ENCODE measurements at regions not wholly inside any gene's neighbourhood (a gene's known extent, or its start where the extent isn't known, plus 50 kb on each side); places are given as distances from the start of the nearest gene placed in this dataset.

DNA sequence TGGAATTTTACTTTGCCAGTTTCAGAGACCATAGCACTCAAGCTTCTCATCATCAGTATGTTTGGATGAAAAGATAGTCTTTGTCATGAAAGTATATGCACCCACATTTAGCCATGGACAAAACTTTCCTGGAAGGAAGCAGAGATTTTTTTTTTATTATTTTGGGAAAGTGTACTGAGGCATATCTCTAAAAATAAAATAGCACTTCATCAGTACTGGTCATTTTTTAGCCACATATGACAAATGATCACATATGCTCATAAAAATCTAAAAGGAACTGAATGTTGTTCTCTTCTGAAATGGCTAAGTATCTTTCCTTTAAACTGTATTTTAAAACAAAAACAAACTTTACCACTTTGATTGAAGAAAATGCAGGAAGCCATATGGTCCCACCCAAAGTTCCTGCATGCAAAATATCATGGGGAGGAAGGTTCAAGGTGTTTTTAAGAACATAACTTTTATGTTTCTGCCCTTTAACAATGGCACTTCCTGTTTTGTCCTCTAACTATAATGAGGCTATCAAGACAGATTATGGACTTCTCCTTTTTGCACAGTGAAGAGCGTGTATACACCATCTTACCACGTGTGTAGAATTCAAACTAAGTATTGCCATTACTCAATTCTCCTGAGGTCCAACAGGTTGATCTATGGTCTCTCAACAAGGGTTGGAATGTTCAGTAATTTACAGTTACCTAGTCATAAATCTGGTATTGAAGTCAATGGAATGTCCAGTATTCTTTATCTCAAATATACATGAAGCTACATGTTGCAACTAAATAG is 77.1 kb upstream of the SLC39A10 start:
- no peak overlapping the region for H3K27ac ChIP-seq (ENCODE audit: low read depth, low read length)
- no peaks in the 10 kb centered on the region for H3K9me3 ChIP-seq (ENCODE audit: control insufficient read depth in 1 of 2, insufficient read depth in 1 of 2, low read depth in 1 of 2, low read length in 2 of 2)
- H3K9ac ChIP-seq (ENCODE audit: low read length): no peak overlapping the region
- H3K79me2 ChIP-seq (ENCODE audit: insufficient read depth, low read length): no peaks in the 10 kb centered on the region
- DNase-seq (ENCODE audit: low read depth, low spot score) (no peak), ATAC-seq (no peak)
- BruUV-seq (replicated peaks): no TSS peak
- TF ChIP-seq, protein P1, sequence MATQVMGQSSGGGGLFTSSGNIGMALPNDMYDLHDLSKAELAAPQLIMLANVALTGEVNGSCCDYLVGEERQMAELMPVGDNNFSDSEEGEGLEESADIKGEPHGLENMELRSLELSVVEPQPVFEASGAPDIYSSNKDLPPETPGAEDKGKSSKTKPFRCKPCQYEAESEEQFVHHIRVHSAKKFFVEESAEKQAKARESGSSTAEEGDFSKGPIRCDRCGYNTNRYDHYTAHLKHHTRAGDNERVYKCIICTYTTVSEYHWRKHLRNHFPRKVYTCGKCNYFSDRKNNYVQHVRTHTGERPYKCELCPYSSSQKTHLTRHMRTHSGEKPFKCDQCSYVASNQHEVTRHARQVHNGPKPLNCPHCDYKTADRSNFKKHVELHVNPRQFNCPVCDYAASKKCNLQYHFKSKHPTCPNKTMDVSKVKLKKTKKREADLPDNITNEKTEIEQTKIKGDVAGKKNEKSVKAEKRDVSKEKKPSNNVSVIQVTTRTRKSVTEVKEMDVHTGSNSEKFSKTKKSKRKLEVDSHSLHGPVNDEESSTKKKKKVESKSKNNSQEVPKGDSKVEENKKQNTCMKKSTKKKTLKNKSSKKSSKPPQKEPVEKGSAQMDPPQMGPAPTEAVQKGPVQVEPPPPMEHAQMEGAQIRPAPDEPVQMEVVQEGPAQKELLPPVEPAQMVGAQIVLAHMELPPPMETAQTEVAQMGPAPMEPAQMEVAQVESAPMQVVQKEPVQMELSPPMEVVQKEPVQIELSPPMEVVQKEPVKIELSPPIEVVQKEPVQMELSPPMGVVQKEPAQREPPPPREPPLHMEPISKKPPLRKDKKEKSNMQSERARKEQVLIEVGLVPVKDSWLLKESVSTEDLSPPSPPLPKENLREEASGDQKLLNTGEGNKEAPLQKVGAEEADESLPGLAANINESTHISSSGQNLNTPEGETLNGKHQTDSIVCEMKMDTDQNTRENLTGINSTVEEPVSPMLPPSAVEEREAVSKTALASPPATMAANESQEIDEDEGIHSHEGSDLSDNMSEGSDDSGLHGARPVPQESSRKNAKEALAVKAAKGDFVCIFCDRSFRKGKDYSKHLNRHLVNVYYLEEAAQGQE (IDR thresholded peaks at IDR 0.05; ENCODE audit: low read depth): no peak
- TF ChIP-seq RAD21 (IDR thresholded peaks at IDR 0.05; ENCODE audit: low read depth): no peak
- TF ChIP-seq EZH2 (IDR thresholded peaks at IDR 0.05): no peak
- TF ChIP-seq, protein P2, sequence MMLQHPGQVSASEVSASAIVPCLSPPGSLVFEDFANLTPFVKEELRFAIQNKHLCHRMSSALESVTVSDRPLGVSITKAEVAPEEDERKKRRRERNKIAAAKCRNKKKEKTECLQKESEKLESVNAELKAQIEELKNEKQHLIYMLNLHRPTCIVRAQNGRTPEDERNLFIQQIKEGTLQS (IDR thresholded peaks at IDR 0.05): no peak
- TF ChIP-seq ZFX (IDR thresholded peaks at IDR 0.05): no peak
- no peak for TF ChIP-seq ELF1 (IDR thresholded peaks at IDR 0.05; ENCODE audit: borderline replicate concordance, low read depth)
- TF ChIP-seq, protein P3, sequence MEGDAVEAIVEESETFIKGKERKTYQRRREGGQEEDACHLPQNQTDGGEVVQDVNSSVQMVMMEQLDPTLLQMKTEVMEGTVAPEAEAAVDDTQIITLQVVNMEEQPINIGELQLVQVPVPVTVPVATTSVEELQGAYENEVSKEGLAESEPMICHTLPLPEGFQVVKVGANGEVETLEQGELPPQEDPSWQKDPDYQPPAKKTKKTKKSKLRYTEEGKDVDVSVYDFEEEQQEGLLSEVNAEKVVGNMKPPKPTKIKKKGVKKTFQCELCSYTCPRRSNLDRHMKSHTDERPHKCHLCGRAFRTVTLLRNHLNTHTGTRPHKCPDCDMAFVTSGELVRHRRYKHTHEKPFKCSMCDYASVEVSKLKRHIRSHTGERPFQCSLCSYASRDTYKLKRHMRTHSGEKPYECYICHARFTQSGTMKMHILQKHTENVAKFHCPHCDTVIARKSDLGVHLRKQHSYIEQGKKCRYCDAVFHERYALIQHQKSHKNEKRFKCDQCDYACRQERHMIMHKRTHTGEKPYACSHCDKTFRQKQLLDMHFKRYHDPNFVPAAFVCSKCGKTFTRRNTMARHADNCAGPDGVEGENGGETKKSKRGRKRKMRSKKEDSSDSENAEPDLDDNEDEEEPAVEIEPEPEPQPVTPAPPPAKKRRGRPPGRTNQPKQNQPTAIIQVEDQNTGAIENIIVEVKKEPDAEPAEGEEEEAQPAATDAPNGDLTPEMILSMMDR (IDR thresholded peaks at IDR 0.05 in 2 of 3, conservative IDR thresholded peaks at IDR 0.05 in 1 of 3; ENCODE audit: borderline replicate concordance in 1 of 3, insufficient read depth in 1 of 3, low read depth in 2 of 3, low read length in 2 of 3): no peak
- TF ChIP-seq SIN3A (IDR thresholded peaks at IDR 0.05; ENCODE audit: low read depth): no peak
- TF ChIP-seq ZNF274 (IDR thresholded peaks at IDR 0.05; ENCODE audit: low read depth, low read length): no peak
- TF ChIP-seq, protein P4, sequence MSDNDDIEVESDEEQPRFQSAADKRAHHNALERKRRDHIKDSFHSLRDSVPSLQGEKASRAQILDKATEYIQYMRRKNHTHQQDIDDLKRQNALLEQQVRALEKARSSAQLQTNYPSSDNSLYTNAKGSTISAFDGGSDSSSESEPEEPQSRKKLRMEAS (IDR thresholded peaks at IDR 0.05): no peak
- no peak for TF ChIP-seq FOSL1 (IDR thresholded peaks at IDR 0.05; ENCODE audit: low read depth)
- no peaks in the 10 kb centered on the region for H3K27me3 ChIP-seq (ENCODE audit: insufficient read depth, low read length)
- H3K9me2 ChIP-seq (ENCODE audit: insufficient read depth): no peaks in the 10 kb centered on the region
- H3K4me2 ChIP-seq (ENCODE audit: low read length): no peak overlapping the region
- intact Hi-C loops (cut with micrococcal nuclease): no loop called here
- RAD21 ChIA-PET (ENCODE audit: low non-redundant PET in 1 of 2, low total read pairs in 2 of 2, uncharacterized antibody in 2 of 2, unreplicated experiment in 2 of 2): no interaction called here
- peaks cover 0 to 8% of the 10 kb centered on the region in 2 experiments; a peak in 1 of 4 replicates for H3K4me1 ChIP-seq (ENCODE audit: control insufficient read depth in 1 of 2, insufficient read depth in 2 of 2, low read length in 2 of 2)
- no peaks in the 10 kb centered on the region for H4K20me1 ChIP-seq (ENCODE audit: insufficient read depth)
- POLR2A ChIA-PET: no interaction called here
- peak overlapping the region; percentile 58 for H2AFZ ChIP-seq (ENCODE audit: low read depth, low read length, poor library complexity, severe bottlenecking)
- no peaks in the 10 kb centered on the region for H3K36me3 ChIP-seq (ENCODE audit: control insufficient read depth in 1 of 2, insufficient read depth in 2 of 2, low read length in 2 of 2)
- CTCF ChIA-PET: no interaction called here
- H3K4me3 ChIP-seq (replicated peaks in 1 of 2; ENCODE audit: low read depth in 1 of 2, low read length in 2 of 2): no peak overlapping the region

Data from HCT116 (cell line).